BE2C (cell line): ENCODE measurements at regions not wholly inside any gene's neighbourhood (a gene's known extent, or its start where the extent isn't known, plus 50 kb on each side); places are given as distances from the start of the nearest gene placed in this dataset.

ENCODE experiments used
- DNase-seq: peaks from one replicate; pipeline ENCODE4 v3.0.0-alpha.2; 2020
- H3K27me3 ChIP-seq: fragments of 250-450 bp; sonication (Bioruptor Pico); 2 replicates; pipeline ENCODE4 v1.5.1; 2020; ENCODE audit warnings: mild to moderate bottlenecking
- H3K36me3 ChIP-seq: fragments of 250-450 bp; sonication (Bioruptor Pico); 2 replicates; pipeline ENCODE4 v1.5.1; 2020; ENCODE audit warnings: mild to moderate bottlenecking
- H3K4me1 ChIP-seq: fragments of 250-450 bp; sonication (Bioruptor Pico); 2 replicates; pipeline ENCODE4 v1.5.1; 2020
- H3K4me3 ChIP-seq: 2 replicates; pipeline ENCODE4 v1.5.1; 2011; ENCODE audit warnings: low read depth, low read length
- H3K9me3 ChIP-seq: fragments of 250-450 bp; sonication (Bioruptor Pico); 2 replicates; pipeline ENCODE4 v1.5.1; 2020
- CTCF ChIP-seq: IDR thresholded peaks from 2 replicates; pipeline ENCODE4 v1.5.1; 2012; ENCODE audit warnings: mild to moderate bottlenecking, low read depth, low read length

GRCh38 chr12:127270193-127270592, 996.8 kb upstream of the TMEM132C start:
- no peak for TF ChIP-seq CTCF
- Histone ChIP-seq H3K36me3 (no peaks in the 10 kb centered on the region), H3K4me1 (no peaks in the 10 kb centered on the region), H3K9me3 (no peaks in the 10 kb centered on the region), H3K4me3 (no peak overlapping the region), H3K27me3 (no peaks in the 10 kb centered on the region)
- no peak for DNase-seq

GRCh38 chr12:127271776-127272175, 995.2 kb upstream of the TMEM132C start:
- no peak for TF ChIP-seq CTCF
- no peaks in the 10 kb centered on the region for H3K4me1 ChIP-seq

GRCh38 chr12:127272864-127273263, 994.1 kb upstream of the TMEM132C start:
- H3K9me3 ChIP-seq, result no peaks in the 10 kb centered on the region
- H3K4me1 ChIP-seq, result no peaks in the 10 kb centered on the region
- no peaks in the 10 kb centered on the region for H3K27me3 ChIP-seq
- DNase-seq, result no peak
- no peak overlapping the region for H3K4me3 ChIP-seq
- H3K36me3 ChIP-seq, result no peaks in the 10 kb centered on the region
- no peak for TF ChIP-seq CTCF

More at GRCh38 chr12:127271776-127272175, 995.2 kb upstream of the TMEM132C start:
- no peak overlapping the region for H3K4me3 ChIP-seq
- H3K27me3 ChIP-seq, result no peaks in the 10 kb centered on the region
- DNase-seq, result no peak
- H3K9me3 ChIP-seq, result no peaks in the 10 kb centered on the region
- no peaks in the 10 kb centered on the region for H3K36me3 ChIP-seq

- no peaks in the 10 kb centered on the region for H3K36me3 ChIP-seq
- no peaks in the 10 kb centered on the region for H3K4me1 ChIP-seq
- no peaks in the 10 kb centered on the region for H3K27me3 ChIP-seq
- no peak for DNase-seq
- TF ChIP-seq CTCF, result no peak
- no peaks in the 10 kb centered on the region for H3K9me3 ChIP-seq
- no peak overlapping the region for H3K4me3 ChIP-seq
Measured at GRCh38 chr12:127273626-127274025, 993.3 kb upstream of the TMEM132C start.

- Histone ChIP-seq H3K4me1 (no peaks in the 10 kb centered on the region), H3K27me3 (no peaks in the 10 kb centered on the region), H3K9me3 (no peaks in the 10 kb centered on the region; the same call in 1 of the 2 replicates), H3K4me3 (no peak overlapping the region), H3K36me3 (no peaks in the 10 kb centered on the region)
- no peak for TF ChIP-seq CTCF
- no peak for DNase-seq
Measured at GRCh38 chr12:127275416-127275815, 991.6 kb upstream of the TMEM132C start.

- no peaks in the 10 kb centered on the region; the same call in 1 of the 2 replicates for H3K9me3 ChIP-seq
- no peaks in the 10 kb centered on the region for H3K36me3 ChIP-seq
- no peak overlapping the region for H3K4me3 ChIP-seq
- H3K27me3 ChIP-seq, result no peaks in the 10 kb centered on the region
- no peak for DNase-seq
- no peaks in the 10 kb centered on the region for H3K4me1 ChIP-seq
- no peak for TF ChIP-seq CTCF
Measured at GRCh38 chr12:127277882-127278281, 989.1 kb upstream of the TMEM132C start.
